ENCODE measurements at regions not wholly inside any gene's neighbourhood (a gene's known extent, or its start where the extent isn't known, plus 50 kb on each side); places are given as distances from the start of the nearest gene placed in this dataset.

GRCh38 chr18:34957864-34958259 lies 83.4 kb upstream of the MAPRE2 start:
- Histone ChIP-seq H3K4me3 (no peak overlapping the region), H3K4me1 (peaks cover 0 to 5% (median 0%) of the 10 kb centered on the region in 4 donors), H3K27me3 (no peaks in the 10 kb centered on the region), H3K27ac (no peak overlapping the region), H3K9me3 (no peaks in the 10 kb centered on the region), H3K36me3 (no peaks in the 10 kb centered on the region)
- WGBS (ENCODE audit: insufficient coverage, low coverage, low lambda C conversion rate, missing lambda C conversion rate): 55% methylated on average over 2 of the region's 2 CpGs
- intact Hi-C loops (cut with DNase I): no loop called here
- ATAC-seq (no peak), DNase-seq (no peak)
- TF ChIP-seq CTCF (IDR thresholded peaks at IDR 0.05) (no peak), POLR2A (IDR thresholded peaks at IDR 0.05) (no peak)

DNA sequence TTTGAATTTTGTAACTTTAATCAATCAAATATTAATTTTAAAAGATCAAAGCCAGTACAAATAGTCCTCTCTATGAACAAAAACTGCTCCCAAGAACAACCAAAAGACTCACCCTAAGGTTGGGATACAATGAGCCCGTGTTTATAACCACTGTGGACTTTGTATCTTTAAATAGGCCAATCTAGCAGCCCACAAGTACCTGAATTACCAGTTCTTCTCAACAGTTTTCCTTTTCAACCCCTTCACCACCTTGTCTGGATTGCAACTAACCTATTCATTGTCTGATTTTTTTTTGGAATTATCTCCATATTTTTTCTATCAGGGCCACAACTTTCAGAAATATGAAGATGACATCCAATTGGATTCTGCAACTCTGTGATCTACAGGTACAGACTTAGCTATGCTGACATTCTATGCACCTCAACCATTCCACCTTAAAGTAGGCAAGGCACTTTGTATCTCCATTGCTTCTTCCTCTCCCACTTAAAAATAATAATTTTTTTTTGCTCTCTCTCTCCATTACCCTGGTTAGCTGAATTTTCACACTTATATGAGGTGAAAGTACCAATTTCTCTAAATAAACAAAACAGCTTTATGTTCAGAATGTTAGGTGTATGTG lies 81.9 kb upstream of the MAPRE2 start:
- Histone ChIP-seq H3K27ac (no peak overlapping the region), H3K36me3 (no peaks in the 10 kb centered on the region), H3K27me3 (no peaks in the 10 kb centered on the region), H3K4me1 (peaks cover 0 to 5% (median 0%) of the 10 kb centered on the region in 4 donors), H3K4me3 (no peak overlapping the region), H3K9me3 (no peaks in the 10 kb centered on the region)
- intact Hi-C loops (cut with DNase I): no loop called here
- WGBS (ENCODE audit: insufficient coverage, low coverage, low lambda C conversion rate, missing lambda C conversion rate): 21% methylated on average over 1 of the region's 1 CpG
- DNase-seq (no peak), ATAC-seq (peak in 3 of 4 donors; percentile 45 to 79 (median 65))
- TF ChIP-seq POLR2A (IDR thresholded peaks at IDR 0.05) (no peak), CTCF (IDR thresholded peaks at IDR 0.05) (no peak)

DNA sequence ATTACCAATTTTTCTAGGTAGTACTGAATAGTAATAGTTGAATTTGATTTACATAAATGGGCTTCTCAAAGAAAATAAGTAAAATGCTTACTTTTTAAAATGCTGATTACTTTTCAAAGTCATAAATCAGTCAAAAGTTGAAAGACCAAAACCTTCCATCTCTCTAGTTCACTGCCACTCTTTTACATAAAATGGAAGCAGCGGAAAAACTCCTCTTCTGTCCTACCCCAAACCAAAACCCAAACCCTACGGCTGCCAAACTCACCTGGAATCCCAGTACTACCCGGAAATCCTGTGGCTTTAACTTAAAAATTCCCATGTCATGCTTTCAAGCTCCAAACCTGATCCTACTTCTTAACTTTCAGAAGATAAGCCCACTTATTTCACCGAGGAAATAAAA lies 81.2 kb upstream of the MAPRE2 start:
- Histone ChIP-seq H3K4me1 (peaks cover 0 to 5% (median 0%) of the 10 kb centered on the region in 4 donors), H3K36me3 (no peaks in the 10 kb centered on the region), H3K9me3 (no peaks in the 10 kb centered on the region), H3K27me3 (no peaks in the 10 kb centered on the region), H3K4me3 (no peak overlapping the region), H3K27ac (no peak overlapping the region)
- intact Hi-C loops (cut with DNase I): no loop called here
- ATAC-seq (no peak), DNase-seq (no peak)
- 82% methylated on average over 4 of the region's 4 CpGs for WGBS (ENCODE audit: insufficient coverage, low coverage, low lambda C conversion rate, missing lambda C conversion rate)
- no peak for TF ChIP-seq CTCF (IDR thresholded peaks at IDR 0.05)

GRCh38 chr18:34965108-34965507 lies 76.1 kb upstream of the MAPRE2 start:
- intact Hi-C loops (cut with DNase I): no loop called here
- H3K27ac ChIP-seq: no peak overlapping the region
- WGBS (ENCODE audit: insufficient coverage, low coverage, low lambda C conversion rate, missing lambda C conversion rate): 80% methylated on average over 1 of the region's 1 CpG
- DNase-seq (no peak), ATAC-seq (no peak)
- no peak for TF ChIP-seq CTCF (IDR thresholded peaks at IDR 0.05)
- TF ChIP-seq POLR2A (IDR thresholded peaks at IDR 0.05): no peak
- H3K9me3 ChIP-seq: no peaks in the 10 kb centered on the region
- no peaks in the 10 kb centered on the region for H3K27me3 ChIP-seq
- H3K4me3 ChIP-seq: no peak overlapping the region
- H3K36me3 ChIP-seq: no peaks in the 10 kb centered on the region
- no peaks in the 10 kb centered on the region for H3K4me1 ChIP-seq

- Histone ChIP-seq H3K36me3 (no peaks in the 10 kb centered on the region), H3K4me3 (no peak overlapping the region), H3K27me3 (no peaks in the 10 kb centered on the region), H3K27ac (no peak overlapping the region), H3K9me3 (no peaks in the 10 kb centered on the region), H3K4me1 (no peaks in the 10 kb centered on the region)
- 43% methylated on average over 1 of the region's 1 CpG for WGBS (ENCODE audit: insufficient coverage, low coverage, low lambda C conversion rate, missing lambda C conversion rate)
- intact Hi-C loops (cut with DNase I): no loop called here
- ATAC-seq (no peak), DNase-seq (no peak)
- TF ChIP-seq POLR2A (IDR thresholded peaks at IDR 0.05) (no peak), CTCF (IDR thresholded peaks at IDR 0.05) (no peak)
These were observed 75.6 kb upstream of the MAPRE2 start for GRCh38 chr18:34965566-34965965.

All from right lobe of liver (tissue), 6 donors.